UCSD-AML1 (cell line): ENCODE measurements at regions not wholly inside any gene's neighbourhood (a gene's known extent, or its start where the extent isn't known, plus 50 kb on each side); places are given as distances from the start of the nearest gene placed in this dataset.
"Not testable (repeated sequence)": the region's sequence is repeated elsewhere in the genome, so short reads cannot be mapped to it uniquely, and the experiment has no call there.

ENCODE experiments used
- DNase-seq: peaks from one replicate; lab custom pipeline; 2025; ENCODE audit not compliant: unreplicated experiment; lab: John Stamatoyannopoulos, UW

- no peak for DNase-seq
Observed at GRCh38 chr13:69280399-69280798, 827.2 kb upstream of the ATXN8OS start.

- DNase-seq = no peak
Observed at GRCh38 chr13:69279213-69279612, 828.4 kb upstream of the ATXN8OS start.

- DNase-seq = no peak
Observed at GRCh38 chr13:69274231-69274630, 833.4 kb upstream of the ATXN8OS start.

GRCh38 chr13:69264362-69265334 lies 843.0 kb upstream of the ATXN8OS start:
- DNase-seq = no peak

GRCh38 chr13:69243366-69243765 lies 864.3 kb upstream of the ATXN8OS start:
- DNase-seq = no peak

GRCh38 chr13:69234171-69234570 lies 873.5 kb upstream of the ATXN8OS start:
- DNase-seq = no peak

- DNase-seq = no peak
Observed at GRCh38 chr13:69226427-69226826, 881.2 kb upstream of the ATXN8OS start.

GRCh38 chr13:69221633-69222498 lies 885.8 kb upstream of the ATXN8OS start:
- DNase-seq = not testable (repeated sequence)

- DNase-seq = no peak
Observed at GRCh38 chr13:69213396-69213795, 894.2 kb upstream of the ATXN8OS start.

- no peak for DNase-seq
Observed at GRCh38 chr13:69204620-69205019, 903.0 kb upstream of the ATXN8OS start.

- DNase-seq = no peak
Observed at GRCh38 chr13:69202996-69203395, 904.6 kb upstream of the ATXN8OS start.

GRCh38 chr13:69199664-69200063 lies 908.0 kb upstream of the ATXN8OS start:
- DNase-seq = no peak

GRCh38 chr13:69198706-69199105 lies 908.9 kb upstream of the ATXN8OS start:
- no peak for DNase-seq

- DNase-seq = no peak
Observed at GRCh38 chr13:69194130-69194529, 913.5 kb upstream of the ATXN8OS start.

GRCh38 chr13:69180034-69180433 lies 927.6 kb upstream of the ATXN8OS start:
- no peak for DNase-seq

GRCh38 chr13:69178000-69178399 lies 929.6 kb upstream of the ATXN8OS start:
- DNase-seq = no peak

- peak; percentile 6 for DNase-seq
Observed at GRCh38 chr13:69168436-69168835, 939.2 kb upstream of the ATXN8OS start.

GRCh38 chr13:69155136-69155535 lies 952.5 kb upstream of the ATXN8OS start:
- DNase-seq = no peak

- no peak for DNase-seq
Observed at GRCh38 chr13:69142101-69142500, 965.5 kb upstream of the ATXN8OS start.

GRCh38 chr13:69124996-69125395 lies 982.6 kb upstream of the ATXN8OS start:
- no peak for DNase-seq

GRCh38 chr13:69109891-69110525 lies 997.6 kb upstream of the ATXN8OS start:
- no peak for DNase-seq
